ENCODE measurements at regions not wholly inside any gene's neighbourhood (a gene's known extent, or its start where the extent isn't known, plus 50 kb on each side); places are given as distances from the start of the nearest gene placed in this dataset.

DNA sequence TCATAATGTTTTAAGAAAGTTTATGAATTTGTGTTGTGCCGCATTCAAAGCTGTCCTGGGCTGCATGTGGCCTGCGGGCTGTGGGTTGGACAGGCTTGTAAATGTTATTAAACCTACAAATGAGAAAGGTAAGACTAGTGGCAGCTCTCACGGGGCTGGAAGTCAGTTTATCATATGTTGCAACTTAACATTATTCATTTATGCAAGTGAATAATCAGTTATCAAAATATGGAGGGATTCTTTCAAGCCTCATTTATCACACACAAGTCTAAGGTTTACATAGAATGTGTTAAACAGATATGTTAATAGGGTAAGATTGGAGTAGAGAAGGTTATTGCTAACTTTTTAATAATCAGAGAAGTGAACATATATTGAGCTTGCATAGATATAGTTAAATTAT, 442.5 kb upstream of the RGS6 start:
- no CpG with 5 or more reads among the region's 3 CpGs for WGBS (ENCODE audit: insufficient coverage)
- H3K9me3 ChIP-seq (ENCODE audit: control extremely low read depth in 1 of 5, control insufficient read depth in 4 of 5, insufficient read depth in 2 of 5, low read depth in 1 of 5, low read length in 4 of 5), result no peaks in the 10 kb centered on the region
- no peaks in the 10 kb centered on the region for H3K27me3 ChIP-seq (replicated peaks in 2 of 5; ENCODE audit: control insufficient read depth in 4 of 5, insufficient read depth in 5 of 5, low read length in 4 of 5)
- no peaks in the 10 kb centered on the region for H3K4me1 ChIP-seq (ENCODE audit: control extremely low read depth in 1 of 4, control insufficient read depth in 4 of 4, insufficient read depth in 4 of 4, low read length in 3 of 4)
- no peak for DNase-seq
- CTCF ChIA-PET, result interaction anchor here (0.6 to 0.8 kb wide), 2 partner anchors 8 to 772 kb away, joined by 3 read pairs; no protein-coding TSS in a partner anchor
- no peak overlapping the region for H3K4me3 ChIP-seq (ENCODE audit: control insufficient read depth in 1 of 7, extremely low read depth in 1 of 7, insufficient read depth in 4 of 7, low read depth in 2 of 7, low read length in 6 of 7)
- H3K27ac ChIP-seq (ENCODE audit: insufficient read depth in 1 of 2, low read depth in 1 of 2, low read length in 2 of 2, poor library complexity in 1 of 2, severe bottlenecking in 2 of 2), result no peak overlapping the region
- no peaks in the 10 kb centered on the region for H3K36me3 ChIP-seq (ENCODE audit: control insufficient read depth in 4 of 4, insufficient read depth in 4 of 4, low read length in 3 of 4)
- POLR2A ChIA-PET, result interaction anchor here (0.6 kb wide), 1 partner anchor 810 kb away, joined by 4 read pairs; no protein-coding TSS in a partner anchor

- POLR2A ChIA-PET, result no interaction called here
Measured at GRCh38 chr14:71491931-71492330, 440.3 kb upstream of the RGS6 start.

GRCh38 chr14:71492346-71492745, 439.9 kb upstream of the RGS6 start:
- POLR2A ChIA-PET, result no interaction called here
- H3K4me1 ChIP-seq (ENCODE audit: control extremely low read depth in 1 of 4, control insufficient read depth in 4 of 4, insufficient read depth in 4 of 4, low read length in 3 of 4), result no peaks in the 10 kb centered on the region
- H3K4me3 ChIP-seq (ENCODE audit: control insufficient read depth in 1 of 7, extremely low read depth in 1 of 7, insufficient read depth in 4 of 7, low read depth in 2 of 7, low read length in 6 of 7), result no peak overlapping the region
- no peaks in the 10 kb centered on the region for H3K27me3 ChIP-seq (replicated peaks in 2 of 5; ENCODE audit: control insufficient read depth in 4 of 5, insufficient read depth in 5 of 5, low read length in 4 of 5)
- CTCF ChIA-PET, result interaction anchor here (0.6 to 0.9 kb wide), 2 partner anchors 17 to 941 kb away, joined by 3 read pairs; no protein-coding TSS in a partner anchor
- 96% methylated on average over 3 of the region's 5 CpGs for WGBS (ENCODE audit: insufficient coverage)
- H3K27ac ChIP-seq (ENCODE audit: insufficient read depth in 1 of 2, low read depth in 1 of 2, low read length in 2 of 2, poor library complexity in 1 of 2, severe bottlenecking in 2 of 2), result no peak overlapping the region
- peaks cover 0 to 7% (median 1%) of the 10 kb centered on the region in 5 experiments for H3K9me3 ChIP-seq (ENCODE audit: control extremely low read depth in 1 of 5, control insufficient read depth in 4 of 5, insufficient read depth in 2 of 5, low read depth in 1 of 5, low read length in 4 of 5)
- no peak for DNase-seq
- H3K36me3 ChIP-seq (ENCODE audit: control insufficient read depth in 4 of 4, insufficient read depth in 4 of 4, low read length in 3 of 4), result no peaks in the 10 kb centered on the region

More at GRCh38 chr14:71491931-71492330, 440.3 kb upstream of the RGS6 start:
- H3K27ac ChIP-seq (ENCODE audit: insufficient read depth in 1 of 2, low read depth in 1 of 2, low read length in 2 of 2, poor library complexity in 1 of 2, severe bottlenecking in 2 of 2), result no peak overlapping the region
- H3K4me3 ChIP-seq (ENCODE audit: control insufficient read depth in 1 of 7, extremely low read depth in 1 of 7, insufficient read depth in 4 of 7, low read depth in 2 of 7, low read length in 6 of 7), result no peak overlapping the region
- no peaks in the 10 kb centered on the region for H3K4me1 ChIP-seq (ENCODE audit: control extremely low read depth in 1 of 4, control insufficient read depth in 4 of 4, insufficient read depth in 4 of 4, low read length in 3 of 4)
- WGBS (ENCODE audit: insufficient coverage), result 100% methylated on average over 2 of the region's 6 CpGs
- peaks cover 0 to 7% (median 1%) of the 10 kb centered on the region in 5 experiments for H3K9me3 ChIP-seq (ENCODE audit: control extremely low read depth in 1 of 5, control insufficient read depth in 4 of 5, insufficient read depth in 2 of 5, low read depth in 1 of 5, low read length in 4 of 5)
- H3K36me3 ChIP-seq (ENCODE audit: control insufficient read depth in 4 of 4, insufficient read depth in 4 of 4, low read length in 3 of 4), result no peaks in the 10 kb centered on the region
- CTCF ChIA-PET, result interaction anchor here (0.6 kb wide), 1 partner anchor 942 kb away, joined by 3 read pairs; no protein-coding TSS in a partner anchor
- no peaks in the 10 kb centered on the region for H3K27me3 ChIP-seq (replicated peaks in 2 of 5; ENCODE audit: control insufficient read depth in 4 of 5, insufficient read depth in 5 of 5, low read length in 4 of 5)
- no peak for DNase-seq

- no peaks in the 10 kb centered on the region for H3K27me3 ChIP-seq (replicated peaks in 2 of 5; ENCODE audit: control insufficient read depth in 4 of 5, insufficient read depth in 5 of 5, low read length in 4 of 5)
- H3K4me3 ChIP-seq (ENCODE audit: control insufficient read depth in 1 of 7, extremely low read depth in 1 of 7, insufficient read depth in 4 of 7, low read depth in 2 of 7, low read length in 6 of 7), result no peak overlapping the region
- peaks cover 0 to 7% (median 2%) of the 10 kb centered on the region in 5 experiments for H3K9me3 ChIP-seq (ENCODE audit: control extremely low read depth in 1 of 5, control insufficient read depth in 4 of 5, insufficient read depth in 2 of 5, low read depth in 1 of 5, low read length in 4 of 5)
- WGBS (ENCODE audit: insufficient coverage), result 100% methylated on average over 2 of the region's 2 CpGs
- POLR2A ChIA-PET, result no interaction called here
- H3K36me3 ChIP-seq (ENCODE audit: control insufficient read depth in 4 of 4, insufficient read depth in 4 of 4, low read length in 3 of 4), result no peaks in the 10 kb centered on the region
- no peaks in the 10 kb centered on the region for H3K4me1 ChIP-seq (ENCODE audit: control extremely low read depth in 1 of 4, control insufficient read depth in 4 of 4, insufficient read depth in 4 of 4, low read length in 3 of 4)
- no peak overlapping the region for H3K27ac ChIP-seq (ENCODE audit: insufficient read depth in 1 of 2, low read depth in 1 of 2, low read length in 2 of 2, poor library complexity in 1 of 2, severe bottlenecking in 2 of 2)
- CTCF ChIA-PET, result interaction anchor here (0.7 to 2.0 kb wide), 3 partner anchors 8 to 28 kb away, joined by 3 to 7 read pairs (median 3); no protein-coding TSS in a partner anchor
- peak in 1 of 3 donors; percentile 6 for DNase-seq
Measured at GRCh38 chr14:71497645-71498086, 434.6 kb upstream of the RGS6 start.

GRCh38 chr14:71498212-71498611, 434.0 kb upstream of the RGS6 start:
- no CpG with 5 or more reads among the region's 1 CpG for WGBS (ENCODE audit: insufficient coverage)
- H3K4me3 ChIP-seq (ENCODE audit: control insufficient read depth in 1 of 7, extremely low read depth in 1 of 7, insufficient read depth in 4 of 7, low read depth in 2 of 7, low read length in 6 of 7), result no peak overlapping the region
- no peaks in the 10 kb centered on the region for H3K27me3 ChIP-seq (replicated peaks in 2 of 5; ENCODE audit: control insufficient read depth in 4 of 5, insufficient read depth in 5 of 5, low read length in 4 of 5)
- DNase-seq, result no peak
- H3K9me3 ChIP-seq (ENCODE audit: control extremely low read depth in 1 of 5, control insufficient read depth in 4 of 5, insufficient read depth in 2 of 5, low read depth in 1 of 5, low read length in 4 of 5), result peaks cover 0 to 7% (median 2%) of the 10 kb centered on the region in 5 experiments
- ChIA-PET CTCF (interaction anchor here (0.7 to 2.0 kb wide), 3 partner anchors 9 to 28 kb away, joined by 3 to 7 read pairs (median 3); no protein-coding TSS in a partner anchor), POLR2A (no interaction called here)
- no peaks in the 10 kb centered on the region for H3K36me3 ChIP-seq (ENCODE audit: control insufficient read depth in 4 of 4, insufficient read depth in 4 of 4, low read length in 3 of 4)
- no peaks in the 10 kb centered on the region for H3K4me1 ChIP-seq (ENCODE audit: control extremely low read depth in 1 of 4, control insufficient read depth in 4 of 4, insufficient read depth in 4 of 4, low read length in 3 of 4)
- no peak overlapping the region for H3K27ac ChIP-seq (ENCODE audit: insufficient read depth in 1 of 2, low read depth in 1 of 2, low read length in 2 of 2, poor library complexity in 1 of 2, severe bottlenecking in 2 of 2)

DNA sequence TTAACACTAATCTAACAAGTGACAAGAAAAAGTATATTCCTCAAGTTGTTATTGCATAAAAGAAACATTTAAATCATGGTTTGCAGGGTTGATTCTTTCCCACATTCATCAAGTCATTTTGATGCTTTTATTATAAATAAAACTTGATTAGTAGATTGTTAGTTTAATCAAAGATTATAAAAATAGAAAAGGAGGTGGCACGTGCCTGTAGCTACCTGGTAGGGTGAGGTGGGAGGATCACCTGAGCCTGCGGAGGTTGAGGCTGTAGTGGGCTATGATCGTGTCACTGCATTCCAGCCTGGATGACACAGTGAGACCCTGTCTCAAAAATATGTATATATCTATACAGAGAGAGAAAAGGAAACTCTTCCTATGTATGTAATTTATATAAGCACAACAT, 433.2 kb upstream of the RGS6 start:
- CTCF ChIA-PET, result interaction anchor here (2.0 kb wide), 1 partner anchor 25 kb away, joined by 7 read pairs; no protein-coding TSS in a partner anchor

DNA sequence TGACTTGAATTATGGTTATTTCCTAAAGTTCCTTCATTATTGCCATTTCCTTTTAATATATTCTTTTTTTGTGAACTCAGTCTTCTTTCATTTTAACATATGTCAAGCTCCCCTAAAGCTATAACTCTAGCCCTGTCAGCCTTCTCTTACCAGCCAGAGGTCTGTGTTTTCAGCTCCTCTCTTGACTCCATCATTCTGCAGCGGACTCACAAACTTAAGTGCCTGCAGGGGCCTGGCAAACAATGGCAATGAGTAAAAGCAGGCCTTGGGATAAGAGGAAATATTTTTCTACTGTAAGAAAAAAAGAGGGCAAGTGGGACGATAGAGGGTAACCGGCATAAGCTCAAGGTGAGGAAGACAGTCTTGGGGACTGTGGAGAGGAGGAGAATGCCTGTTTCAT, 424.5 kb upstream of the RGS6 start:
- Histone ChIP-seq H3K27ac (ENCODE audit: insufficient read depth in 1 of 2, low read depth in 1 of 2, low read length in 2 of 2, poor library complexity in 1 of 2, severe bottlenecking in 2 of 2) (no peak overlapping the region), H3K9me3 (ENCODE audit: control extremely low read depth in 1 of 5, control insufficient read depth in 4 of 5, insufficient read depth in 2 of 5, low read depth in 1 of 5, low read length in 4 of 5) (no peaks in the 10 kb centered on the region), H3K27me3 (replicated peaks in 2 of 5; ENCODE audit: control insufficient read depth in 4 of 5, insufficient read depth in 5 of 5, low read length in 4 of 5) (no peaks in the 10 kb centered on the region), H3K4me1 (ENCODE audit: control extremely low read depth in 1 of 4, control insufficient read depth in 4 of 4, insufficient read depth in 4 of 4, low read length in 3 of 4) (no peaks in the 10 kb centered on the region), H3K4me3 (ENCODE audit: control insufficient read depth in 1 of 7, extremely low read depth in 1 of 7, insufficient read depth in 4 of 7, low read depth in 2 of 7, low read length in 6 of 7) (no peak overlapping the region), H3K36me3 (ENCODE audit: control insufficient read depth in 4 of 4, insufficient read depth in 4 of 4, low read length in 3 of 4) (peaks cover 0 to 1% (median 0%) of the 10 kb centered on the region in 4 experiments)
- DNase-seq, result no peak
- ChIA-PET POLR2A (no interaction called here), CTCF (no interaction called here)
- 100% methylated on average over 2 of the region's 3 CpGs for WGBS (ENCODE audit: insufficient coverage)

More for the DNA sequence above, 433.2 kb upstream of the RGS6 start:
- Histone ChIP-seq H3K9me3 (ENCODE audit: control extremely low read depth in 1 of 5, control insufficient read depth in 4 of 5, insufficient read depth in 2 of 5, low read depth in 1 of 5, low read length in 4 of 5) (peaks cover 0 to 7% (median 2%) of the 10 kb centered on the region in 5 experiments), H3K4me3 (ENCODE audit: control insufficient read depth in 1 of 7, extremely low read depth in 1 of 7, insufficient read depth in 4 of 7, low read depth in 2 of 7, low read length in 6 of 7) (no peak overlapping the region), H3K4me1 (ENCODE audit: control extremely low read depth in 1 of 4, control insufficient read depth in 4 of 4, insufficient read depth in 4 of 4, low read length in 3 of 4) (no peaks in the 10 kb centered on the region), H3K27me3 (replicated peaks in 2 of 5; ENCODE audit: control insufficient read depth in 4 of 5, insufficient read depth in 5 of 5, low read length in 4 of 5) (no peaks in the 10 kb centered on the region), H3K36me3 (ENCODE audit: control insufficient read depth in 4 of 4, insufficient read depth in 4 of 4, low read length in 3 of 4) (no peaks in the 10 kb centered on the region), H3K27ac (ENCODE audit: insufficient read depth in 1 of 2, low read depth in 1 of 2, low read length in 2 of 2, poor library complexity in 1 of 2, severe bottlenecking in 2 of 2) (no peak overlapping the region)
- WGBS (ENCODE audit: insufficient coverage), result no CpG with 5 or more reads among the region's 3 CpGs
- DNase-seq, result no peak
- POLR2A ChIA-PET, result no interaction called here
